GM10266 (cell line): ENCODE measurements at regions not wholly inside any gene's neighbourhood (a gene's known extent, or its start where the extent isn't known, plus 50 kb on each side); places are given as distances from the start of the nearest gene placed in this dataset.
A peak's percentile ranks its signal among the peaks of the same experiment; 100 is the strongest.
"Not testable (repeated sequence)": the region's sequence is repeated elsewhere in the genome, so short reads cannot be mapped to it uniquely, and the experiment has no call there.

ENCODE experiments used
- DNase-seq: peaks from one replicate; pipeline ENCODE4 v3.0.0; 2012; ENCODE audit errors: extremely low spot score
- TF ChIP-seq, protein P1 (sequence below): IDR thresholded peaks from 2 replicates; pipeline ENCODE4 v1.5.1; 2012; ENCODE audit warnings: mild to moderate bottlenecking, low read depth; ENCODE audit not compliant: control insufficient read depth, insufficient read depth; ENCODE audit errors: missing control alignments

DNA sequence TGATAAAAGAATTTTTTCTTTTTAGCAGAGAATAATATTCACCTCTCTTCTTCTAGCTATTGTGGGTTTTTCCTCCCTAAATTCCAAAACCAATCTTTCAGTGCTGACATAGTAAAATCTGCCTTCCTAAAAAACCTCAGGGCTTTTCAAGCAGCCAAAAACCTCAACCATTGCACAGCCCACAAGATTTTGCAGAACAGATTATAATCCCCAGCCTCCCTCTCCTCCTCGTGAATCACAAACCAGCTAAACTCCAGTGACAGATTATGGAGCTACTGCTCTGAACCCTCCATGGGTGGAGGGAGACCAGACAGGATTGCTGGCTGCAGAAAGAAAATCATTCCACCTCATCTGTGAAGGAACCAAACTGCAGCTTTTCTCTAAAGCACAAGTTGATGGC, 341.6 kb downstream of the SOX9 start:
- TF ChIP-seq, protein P1, sequence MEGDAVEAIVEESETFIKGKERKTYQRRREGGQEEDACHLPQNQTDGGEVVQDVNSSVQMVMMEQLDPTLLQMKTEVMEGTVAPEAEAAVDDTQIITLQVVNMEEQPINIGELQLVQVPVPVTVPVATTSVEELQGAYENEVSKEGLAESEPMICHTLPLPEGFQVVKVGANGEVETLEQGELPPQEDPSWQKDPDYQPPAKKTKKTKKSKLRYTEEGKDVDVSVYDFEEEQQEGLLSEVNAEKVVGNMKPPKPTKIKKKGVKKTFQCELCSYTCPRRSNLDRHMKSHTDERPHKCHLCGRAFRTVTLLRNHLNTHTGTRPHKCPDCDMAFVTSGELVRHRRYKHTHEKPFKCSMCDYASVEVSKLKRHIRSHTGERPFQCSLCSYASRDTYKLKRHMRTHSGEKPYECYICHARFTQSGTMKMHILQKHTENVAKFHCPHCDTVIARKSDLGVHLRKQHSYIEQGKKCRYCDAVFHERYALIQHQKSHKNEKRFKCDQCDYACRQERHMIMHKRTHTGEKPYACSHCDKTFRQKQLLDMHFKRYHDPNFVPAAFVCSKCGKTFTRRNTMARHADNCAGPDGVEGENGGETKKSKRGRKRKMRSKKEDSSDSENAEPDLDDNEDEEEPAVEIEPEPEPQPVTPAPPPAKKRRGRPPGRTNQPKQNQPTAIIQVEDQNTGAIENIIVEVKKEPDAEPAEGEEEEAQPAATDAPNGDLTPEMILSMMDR, result no peak
- DNase-seq, result no peak

GRCh38 chr17:72462814-72463213, 342.0 kb downstream of the SOX9 start:
- TF ChIP-seq, protein P1, result no peak
- DNase-seq, result no peak

- TF ChIP-seq, protein P1, result no peak
Measured at GRCh38 chr17:72463287-72464102, 342.7 kb downstream of the SOX9 start.

GRCh38 chr17:72464221-72464620, 343.4 kb downstream of the SOX9 start:
- not testable (repeated sequence) for DNase-seq

More at GRCh38 chr17:72463287-72464102, 342.7 kb downstream of the SOX9 start:
- no peak for DNase-seq

DNA sequence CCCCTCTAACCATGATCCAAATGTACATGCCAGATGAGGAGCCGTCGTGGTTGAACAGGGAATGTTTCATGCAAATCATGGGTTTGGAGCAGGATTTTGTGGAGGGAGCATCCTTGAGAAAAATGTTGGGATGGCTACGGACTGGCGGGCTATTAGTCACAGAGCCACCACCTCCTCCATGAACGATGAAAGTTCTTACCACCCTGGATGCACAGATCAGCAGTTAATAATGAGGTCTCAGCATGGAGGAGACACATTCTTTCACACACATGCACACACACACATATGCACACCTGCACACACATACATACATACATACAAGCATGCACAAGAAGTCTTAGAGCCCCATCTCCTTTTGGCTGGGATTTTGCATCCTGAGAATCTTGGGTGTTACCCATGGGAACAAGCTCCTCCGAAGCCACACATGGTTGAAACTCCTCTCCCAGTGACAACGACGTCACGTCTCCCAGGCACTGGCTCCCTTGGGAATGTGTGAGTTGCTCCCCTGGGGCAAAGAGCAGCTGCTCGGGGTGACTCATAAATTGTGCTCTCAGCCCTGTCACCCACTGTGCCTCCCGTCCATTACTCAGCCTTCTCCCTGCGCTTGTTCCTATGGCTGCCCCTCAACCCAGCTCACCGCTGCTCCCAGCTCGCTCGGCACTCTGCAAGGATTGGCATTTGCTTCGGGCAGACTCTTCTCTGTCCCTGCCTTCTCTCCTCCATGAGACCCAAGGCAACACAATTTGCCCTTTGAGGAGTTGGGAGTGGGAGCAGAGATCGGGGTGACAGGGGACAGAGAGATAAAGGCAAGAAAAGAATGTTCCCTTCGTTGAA, 344.6 kb downstream of the SOX9 start:
- DNase-seq, result peak; percentile 57
- TF ChIP-seq, protein P1, result no peak

- TF ChIP-seq, protein P1, result no peak
- peak; percentile 54 for DNase-seq
Measured at GRCh38 chr17:72466199-72466598, 345.4 kb downstream of the SOX9 start.

GRCh38 chr17:72466606-72467005, 345.8 kb downstream of the SOX9 start:
- no peak for DNase-seq
- TF ChIP-seq, protein P1, result no peak
